A673 (cell line): ENCODE measurements at regions not wholly inside any gene's neighbourhood (a gene's known extent, or its start where the extent isn't known, plus 50 kb on each side); places are given as distances from the start of the nearest gene placed in this dataset.

ENCODE experiments used
- BruUV-seq: library from RNA; stranded (reverse); fragments of 400-500 nt; replicated peaks from 2 replicates; lab custom pipeline; 2021; lab: Mats Ljungman, UMichigan
- CTCF ChIA-PET: fragments of 300-600 bp; sonication (Branson Sonifier 250); formaldehyde crosslinking; loops from one replicate; lab custom pipeline; 2022; ENCODE audit warnings: antibody characterized with exemption; lab: Charles Lee
- POLR2A ChIA-PET: fragments of 300-600 bp; sonication (Branson Sonifier 250); formaldehyde crosslinking; loops from one replicate; lab custom pipeline; 2022; ENCODE audit warnings: antibody characterized with exemption; ENCODE audit not compliant: low non-redundant PET; lab: Charles Lee
- DNase-seq: peaks from one replicate; pipeline ENCODE4 v3.0.0-alpha.2; 2015; ENCODE audit warnings: low spot score
- H3K27ac ChIP-seq: fragments of 200-600 bp; sonication (generic); 2 replicates; pipeline ENCODE4 v1.5.1; 2016; ENCODE audit warnings: mixed run types, low read depth, mild to moderate bottlenecking, mixed read lengths, antibody characterized with exemption, low read length; ENCODE audit not compliant: poor library complexity, severe bottlenecking
- H3K27me3 ChIP-seq: fragments of 200-600 bp; sonication (generic); replicated peaks from 2 replicates; pipeline ENCODE4 v1.6.1; 2017; ENCODE audit warnings: mixed run types, low read depth, mild to moderate bottlenecking, mixed read lengths, antibody characterized with exemption, low read length; ENCODE audit not compliant: insufficient read depth, poor library complexity
- H3K36me3 ChIP-seq: fragments of 200-600 bp; sonication (generic); 2 replicates; pipeline ENCODE4 v1.6.1; 2016; ENCODE audit warnings: mixed run types, mild to moderate bottlenecking, mixed read lengths, antibody characterized with exemption, low read length; ENCODE audit not compliant: insufficient read depth, poor library complexity, severe bottlenecking
- H3K4me1 ChIP-seq: fragments of 200-600 bp; sonication (generic); 2 replicates; pipeline ENCODE4 v1.6.1; 2017; ENCODE audit warnings: mixed run types, mild to moderate bottlenecking, mixed read lengths, antibody characterized with exemption, low read length; ENCODE audit not compliant: insufficient read depth, poor library complexity, severe bottlenecking
- H3K4me3 ChIP-seq: fragments of 200-600 bp; sonication (generic); 2 replicates; pipeline ENCODE4 v1.5.1; 2016; ENCODE audit warnings: low read depth, mixed run types, mild to moderate bottlenecking, mixed read lengths, low read length; ENCODE audit not compliant: poor library complexity, severe bottlenecking
- H3K9me3 ChIP-seq: fragments of 200-600 bp; sonication (generic); 2 replicates; pipeline ENCODE4 v1.6.1; 2016; ENCODE audit warnings: mixed run types, low read depth, mild to moderate bottlenecking, mixed read lengths, antibody characterized with exemption, low read length; ENCODE audit not compliant: poor library complexity, severe bottlenecking
- EZH2 ChIP-seq: fragments of 200-600 bp; sonication (generic); IDR thresholded peaks from 2 replicates; pipeline ENCODE4 v1.6.1; 2017; ENCODE audit warnings: borderline replicate concordance, low read depth, mild to moderate bottlenecking, mixed read lengths, antibody characterized with exemption, low read length; ENCODE audit not compliant: poor library complexity, severe bottlenecking
- intact Hi-C: fragments of 100-400 bp; cut with micrococcal nuclease; formaldehyde crosslinking; loops from one replicate; pipeline ENCODE4 v1.10.0; 2022; ENCODE audit not compliant: unreplicated experiment
- TF ChIP-seq, protein P1 (sequence below): fragments of 300-800, 200-600 bp; sonication (generic); conservative IDR thresholded peaks from 2 replicates; pipeline ENCODE4 v1.5.1; 2017; ENCODE audit warnings: low read depth, mild to moderate bottlenecking, antibody characterized with exemption, low read length, moderate library complexity, mixed read lengths

DNA sequence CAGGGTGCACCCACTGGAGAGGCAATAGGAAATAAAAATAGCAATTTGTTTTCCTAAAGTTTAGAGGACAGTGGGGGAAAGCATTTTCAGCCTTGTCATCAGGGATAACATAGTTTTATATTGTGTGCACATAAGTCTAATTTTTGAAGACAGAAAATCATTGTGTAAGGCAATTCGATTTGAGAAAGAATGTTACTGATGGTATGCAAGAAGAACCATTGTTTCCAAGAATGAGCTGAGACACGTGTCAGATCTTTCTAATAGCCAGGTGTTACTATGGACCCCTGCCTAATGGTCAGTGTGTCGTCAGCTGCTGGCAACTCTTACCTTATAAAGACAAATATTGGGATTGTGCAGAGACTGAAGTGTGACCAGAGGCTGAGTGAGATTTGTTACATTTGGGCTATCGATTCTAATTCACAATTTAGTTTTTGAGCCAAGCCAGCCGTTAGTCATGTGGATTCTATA, 67.1 kb upstream of the PPP2R2B start:
- H3K9me3 ChIP-seq = no peaks in the 10 kb centered on the region
- TF ChIP-seq, protein P1, sequence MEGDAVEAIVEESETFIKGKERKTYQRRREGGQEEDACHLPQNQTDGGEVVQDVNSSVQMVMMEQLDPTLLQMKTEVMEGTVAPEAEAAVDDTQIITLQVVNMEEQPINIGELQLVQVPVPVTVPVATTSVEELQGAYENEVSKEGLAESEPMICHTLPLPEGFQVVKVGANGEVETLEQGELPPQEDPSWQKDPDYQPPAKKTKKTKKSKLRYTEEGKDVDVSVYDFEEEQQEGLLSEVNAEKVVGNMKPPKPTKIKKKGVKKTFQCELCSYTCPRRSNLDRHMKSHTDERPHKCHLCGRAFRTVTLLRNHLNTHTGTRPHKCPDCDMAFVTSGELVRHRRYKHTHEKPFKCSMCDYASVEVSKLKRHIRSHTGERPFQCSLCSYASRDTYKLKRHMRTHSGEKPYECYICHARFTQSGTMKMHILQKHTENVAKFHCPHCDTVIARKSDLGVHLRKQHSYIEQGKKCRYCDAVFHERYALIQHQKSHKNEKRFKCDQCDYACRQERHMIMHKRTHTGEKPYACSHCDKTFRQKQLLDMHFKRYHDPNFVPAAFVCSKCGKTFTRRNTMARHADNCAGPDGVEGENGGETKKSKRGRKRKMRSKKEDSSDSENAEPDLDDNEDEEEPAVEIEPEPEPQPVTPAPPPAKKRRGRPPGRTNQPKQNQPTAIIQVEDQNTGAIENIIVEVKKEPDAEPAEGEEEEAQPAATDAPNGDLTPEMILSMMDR = no peak
- TF ChIP-seq EZH2 = no peak
- no peaks in the 10 kb centered on the region for H3K4me1 ChIP-seq
- peaks cover 52% of the 10 kb centered on the region for H3K27me3 ChIP-seq
- ChIA-PET POLR2A (no interaction called here), CTCF (no interaction called here)
- BruUV-seq = no TSS peak
- intact Hi-C loops = no loop called here
- H3K27ac ChIP-seq = no peak overlapping the region
- DNase-seq = no peak
- H3K36me3 ChIP-seq = no peaks in the 10 kb centered on the region
- H3K4me3 ChIP-seq = no peak overlapping the region

DNA sequence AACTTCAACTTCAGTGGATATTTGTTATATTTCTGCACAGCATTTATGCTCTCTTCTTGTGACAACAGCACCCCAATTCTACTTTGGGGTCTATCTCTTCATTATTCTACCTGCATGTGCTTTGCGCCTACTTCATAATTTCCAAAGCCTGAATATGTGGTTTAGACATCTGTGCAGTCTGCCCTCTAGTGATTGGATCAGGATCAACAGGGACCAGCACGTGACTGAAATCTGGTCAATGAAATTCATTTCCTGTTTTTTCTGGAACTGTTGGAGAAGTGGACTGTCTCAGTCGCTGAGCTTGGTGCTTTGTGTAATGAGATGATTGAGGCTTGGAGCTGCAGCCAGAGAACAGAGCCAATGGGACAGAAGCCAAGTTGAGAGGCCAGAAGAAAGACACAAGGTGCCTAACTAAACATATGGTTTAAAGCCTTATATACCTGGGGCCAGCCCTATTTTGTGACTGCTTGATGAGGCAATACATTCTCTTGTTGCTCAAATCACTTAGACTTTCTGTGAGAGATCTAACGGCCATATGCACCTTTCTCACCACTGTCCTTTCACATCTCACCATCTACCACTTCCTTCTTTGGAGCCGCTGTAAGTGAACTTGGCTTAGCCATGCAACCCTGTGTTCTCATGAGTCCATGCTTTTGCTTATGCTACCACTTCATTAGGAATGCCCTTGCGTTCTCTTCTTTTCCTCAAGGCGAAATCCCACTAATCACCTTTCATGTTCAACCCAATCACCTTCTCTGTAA, 68.8 kb upstream of the PPP2R2B start:
- no peaks in the 10 kb centered on the region for H3K36me3 ChIP-seq
- intact Hi-C loops = no loop called here
- H3K9me3 ChIP-seq = no peaks in the 10 kb centered on the region
- ChIA-PET POLR2A (no interaction called here), CTCF (interaction anchor here (0.6 kb wide), 1 partner anchor 242 kb away, joined by 3 read pairs; no protein-coding TSS in a partner anchor)
- no peaks in the 10 kb centered on the region for H3K4me1 ChIP-seq
- peak; percentile 56 for DNase-seq
- TF ChIP-seq EZH2 = no peak
- TF ChIP-seq, protein P1 = peak; percentile 64
- no TSS peak for BruUV-seq
- H3K27ac ChIP-seq = no peak overlapping the region
- peaks cover 52% of the 10 kb centered on the region for H3K27me3 ChIP-seq
- H3K4me3 ChIP-seq = no peak overlapping the region

DNA sequence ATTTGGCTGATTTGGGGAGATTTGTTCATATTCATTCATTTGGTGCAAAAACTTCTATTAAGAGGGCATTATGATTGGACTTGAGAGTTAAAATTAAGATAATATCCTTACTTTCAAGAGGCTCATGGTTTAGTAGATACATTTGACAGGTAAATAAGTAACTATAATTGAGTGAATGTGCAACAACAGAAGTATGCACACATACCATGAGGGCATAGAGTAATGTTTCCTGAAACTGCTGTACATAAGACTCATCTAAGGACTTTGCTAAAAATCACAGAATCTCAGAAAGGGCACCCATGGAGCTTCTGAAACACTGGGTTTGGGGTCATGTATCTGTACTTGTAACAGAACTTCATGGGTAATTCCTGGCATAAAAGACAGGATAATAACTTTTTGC, 70.1 kb upstream of the PPP2R2B start:
- Histone ChIP-seq H3K27ac (no peak overlapping the region), H3K4me3 (no peak overlapping the region), H3K27me3 (peaks cover 61% of the 10 kb centered on the region), H3K9me3 (no peaks in the 10 kb centered on the region), H3K36me3 (no peaks in the 10 kb centered on the region), H3K4me1 (no peaks in the 10 kb centered on the region)
- BruUV-seq = no TSS peak
- TF ChIP-seq EZH2 = no peak
- TF ChIP-seq, protein P1 = no peak
- no peak for DNase-seq
- CTCF ChIA-PET = no interaction called here
- POLR2A ChIA-PET = no interaction called here
- intact Hi-C loops = no loop called here
